Effector memory CD8-positive, alpha-beta T cell (primary cell): ENCODE measurements at regions not wholly inside any gene's neighbourhood (a gene's known extent, or its start where the extent isn't known, plus 50 kb on each side); places are given as distances from the start of the nearest gene placed in this dataset.

ENCODE experiments used
- ATAC-seq: fragments of 150-1000 bp; cut with Tn5 transposase; replicated peaks from 2 replicates; pipeline ENCODE4 v1.10.0; 2021; ENCODE audit warnings: mild to moderate bottlenecking, moderate library complexity
- DNase-seq, 3 experiments: peaks; one replicate each; pipeline ENCODE4 v3.0.0; 2021
- H3K27ac Mint-ChIP-seq, 2 donors: one replicate each; pipeline ENCODE4 v1.8.0; 2022; ENCODE audit warnings: mild to moderate bottlenecking in 2 of 2, mixed read lengths in 2 of 2, moderate library complexity in 2 of 2
- H3K27me3 Mint-ChIP-seq, 2 donors: one replicate each; pipeline ENCODE4 v1.8.0; 2022; ENCODE audit warnings: mixed read lengths in 2 of 2
- H3K36me3 Mint-ChIP-seq: one replicate; pipeline ENCODE4 v1.8.0; 2022; ENCODE audit warnings: mild to moderate bottlenecking, moderate library complexity, mixed read lengths; ENCODE audit not compliant: insufficient read depth
- H3K4me1 Mint-ChIP-seq, 2 donors: one replicate each; pipeline ENCODE4 v1.8.0; 2022; ENCODE audit warnings: low read depth in 2 of 2, mixed read lengths in 2 of 2
- H3K4me3 Mint-ChIP-seq, 2 donors: one replicate each; pipeline ENCODE4 v1.8.0; 2022; ENCODE audit warnings: mild to moderate bottlenecking in 2 of 2, mixed read lengths in 2 of 2, moderate library complexity in 2 of 2
- H3K9me3 Mint-ChIP-seq, 2 donors: one replicate each; pipeline ENCODE4 v1.8.0; 2022; ENCODE audit warnings: mixed read lengths in 2 of 2

GRCh38 chr9:107615321-107615720 lies 125.8 kb upstream of the KLF4 start:
- H3K27ac Mint-ChIP-seq: no peak overlapping the region
- H3K36me3 Mint-ChIP-seq: no peaks in the 10 kb centered on the region
- peaks cover 4 to 7% of the 10 kb centered on the region in 2 donors for H3K9me3 Mint-ChIP-seq

GRCh38 chr9:107614765-107615164 lies 125.2 kb upstream of the KLF4 start:
- Mint-ChIP-seq H3K36me3 (no peaks in the 10 kb centered on the region), H3K27me3 (no peaks in the 10 kb centered on the region), H3K27ac (no peak overlapping the region), H3K4me3 (no peak overlapping the region), H3K4me1 (no peaks in the 10 kb centered on the region), H3K9me3 (peaks cover 4 to 7% of the 10 kb centered on the region in 2 donors)
- no peak for DNase-seq
- no peak for ATAC-seq

More at GRCh38 chr9:107615321-107615720, 125.8 kb upstream of the KLF4 start:
- DNase-seq (no peak), ATAC-seq (no peak)
- Mint-ChIP-seq H3K27me3 (no peaks in the 10 kb centered on the region), H3K4me1 (no peaks in the 10 kb centered on the region), H3K4me3 (no peak overlapping the region)

GRCh38 chr9:107613321-107613720 lies 123.8 kb upstream of the KLF4 start:
- Mint-ChIP-seq H3K4me1 (no peaks in the 10 kb centered on the region), H3K9me3 (peaks cover 4 to 7% of the 10 kb centered on the region in 2 donors), H3K36me3 (no peaks in the 10 kb centered on the region), H3K27ac (no peak overlapping the region), H3K27me3 (no peaks in the 10 kb centered on the region), H3K4me3 (no peak overlapping the region)
- no peak for DNase-seq
- no peak for ATAC-seq

GRCh38 chr9:107612136-107612535 lies 122.6 kb upstream of the KLF4 start:
- Mint-ChIP-seq H3K27ac (no peak overlapping the region), H3K4me1 (no peaks in the 10 kb centered on the region), H3K9me3 (peaks cover 4 to 7% of the 10 kb centered on the region in 2 donors), H3K4me3 (no peak overlapping the region), H3K27me3 (no peaks in the 10 kb centered on the region), H3K36me3 (no peaks in the 10 kb centered on the region)
- DNase-seq (no peak), ATAC-seq (no peak)

- Mint-ChIP-seq H3K27ac (no peak overlapping the region), H3K9me3 (peaks cover 1 to 7% of the 10 kb centered on the region in 2 donors)
Observed at GRCh38 chr9:107609547-107609946, 120.0 kb upstream of the KLF4 start.

GRCh38 chr9:107606149-107606790 lies 116.7 kb upstream of the KLF4 start:
- DNase-seq (no peak), ATAC-seq (no peak)
- H3K27me3 Mint-ChIP-seq: no peaks in the 10 kb centered on the region
- H3K27ac Mint-ChIP-seq: no peak overlapping the region
- no peak overlapping the region for H3K4me3 Mint-ChIP-seq
- H3K36me3 Mint-ChIP-seq: no peaks in the 10 kb centered on the region
- peaks cover under 1 to 4% of the 10 kb centered on the region in 2 donors for H3K9me3 Mint-ChIP-seq
- no peaks in the 10 kb centered on the region for H3K4me1 Mint-ChIP-seq

More at GRCh38 chr9:107609547-107609946, 120.0 kb upstream of the KLF4 start:
- no peak overlapping the region for H3K4me3 Mint-ChIP-seq
- no peaks in the 10 kb centered on the region for H3K4me1 Mint-ChIP-seq
- no peaks in the 10 kb centered on the region for H3K27me3 Mint-ChIP-seq
- ATAC-seq: no peak
- H3K36me3 Mint-ChIP-seq: no peaks in the 10 kb centered on the region
- no peak for DNase-seq

GRCh38 chr9:107605041-107605440 lies 115.5 kb upstream of the KLF4 start:
- Mint-ChIP-seq H3K27ac (no peak overlapping the region), H3K36me3 (no peaks in the 10 kb centered on the region), H3K4me1 (no peaks in the 10 kb centered on the region), H3K27me3 (no peaks in the 10 kb centered on the region), H3K4me3 (no peak overlapping the region), H3K9me3 (no peaks in the 10 kb centered on the region)
- ATAC-seq: no peak
- no peak for DNase-seq

GRCh38 chr9:107603281-107603680 lies 113.7 kb upstream of the KLF4 start:
- Mint-ChIP-seq H3K9me3 (peaks cover 2 to 13% of the 10 kb centered on the region in 2 donors), H3K27me3 (no peaks in the 10 kb centered on the region), H3K27ac (no peak overlapping the region)

GRCh38 chr9:107600060-107600573 lies 110.5 kb upstream of the KLF4 start:
- H3K9me3 Mint-ChIP-seq: peaks cover 2 to 13% of the 10 kb centered on the region in 2 donors
- DNase-seq (no peak), ATAC-seq (no peak)
- no peak overlapping the region for H3K4me3 Mint-ChIP-seq
- no peaks in the 10 kb centered on the region for H3K27me3 Mint-ChIP-seq
- no peaks in the 10 kb centered on the region for H3K4me1 Mint-ChIP-seq
- no peaks in the 10 kb centered on the region for H3K36me3 Mint-ChIP-seq
- no peak overlapping the region for H3K27ac Mint-ChIP-seq

More at GRCh38 chr9:107603281-107603680, 113.7 kb upstream of the KLF4 start:
- H3K4me1 Mint-ChIP-seq: no peaks in the 10 kb centered on the region
- no peaks in the 10 kb centered on the region for H3K36me3 Mint-ChIP-seq
- DNase-seq: no peak
- H3K4me3 Mint-ChIP-seq: no peak overlapping the region
- no peak for ATAC-seq

- H3K4me1 Mint-ChIP-seq: no peaks in the 10 kb centered on the region
- H3K27ac Mint-ChIP-seq: no peak overlapping the region
- peaks cover 2 to 13% of the 10 kb centered on the region in 2 donors for H3K9me3 Mint-ChIP-seq
- ATAC-seq: no peak
- no peaks in the 10 kb centered on the region for H3K36me3 Mint-ChIP-seq
- no peaks in the 10 kb centered on the region for H3K27me3 Mint-ChIP-seq
- H3K4me3 Mint-ChIP-seq: no peak overlapping the region
- no peak for DNase-seq
Observed at GRCh38 chr9:107597743-107598217, 108.2 kb upstream of the KLF4 start.

GRCh38 chr9:107594908-107595530 lies 105.5 kb upstream of the KLF4 start:
- Mint-ChIP-seq H3K4me3 (no peak overlapping the region), H3K4me1 (no peaks in the 10 kb centered on the region), H3K27ac (no peak overlapping the region), H3K9me3 (peaks cover 2 to 13% of the 10 kb centered on the region in 2 donors), H3K27me3 (no peaks in the 10 kb centered on the region), H3K36me3 (no peaks in the 10 kb centered on the region)
- DNase-seq (no peak), ATAC-seq (no peak)

GRCh38 chr9:107593224-107593870 lies 103.8 kb upstream of the KLF4 start:
- Mint-ChIP-seq H3K27me3 (peaks cover 0 to under 1% of the 10 kb centered on the region in 2 donors), H3K27ac (no peak overlapping the region), H3K36me3 (no peaks in the 10 kb centered on the region), H3K9me3 (peaks cover 0 to 1% of the 10 kb centered on the region in 2 donors), H3K4me3 (no peak overlapping the region), H3K4me1 (no peaks in the 10 kb centered on the region)
- ATAC-seq: no peak
- no peak for DNase-seq

- H3K9me3 Mint-ChIP-seq: no peaks in the 10 kb centered on the region
Observed at GRCh38 chr9:107592424-107592823, 102.9 kb upstream of the KLF4 start.

More at GRCh38 chr9:107592424-107592823, 102.9 kb upstream of the KLF4 start:
- no peak for DNase-seq
- no peaks in the 10 kb centered on the region for H3K4me1 Mint-ChIP-seq
- no peak overlapping the region for H3K27ac Mint-ChIP-seq
- no peaks in the 10 kb centered on the region for H3K36me3 Mint-ChIP-seq
- peaks cover 0 to 10% of the 10 kb centered on the region in 2 donors for H3K27me3 Mint-ChIP-seq
- ATAC-seq: no peak
- no peak overlapping the region for H3K4me3 Mint-ChIP-seq
